ENCODE measurements at regions not wholly inside any gene's neighbourhood (a gene's known extent, or its start where the extent isn't known, plus 50 kb on each side); places are given as distances from the start of the nearest gene placed in this dataset.

DNA sequence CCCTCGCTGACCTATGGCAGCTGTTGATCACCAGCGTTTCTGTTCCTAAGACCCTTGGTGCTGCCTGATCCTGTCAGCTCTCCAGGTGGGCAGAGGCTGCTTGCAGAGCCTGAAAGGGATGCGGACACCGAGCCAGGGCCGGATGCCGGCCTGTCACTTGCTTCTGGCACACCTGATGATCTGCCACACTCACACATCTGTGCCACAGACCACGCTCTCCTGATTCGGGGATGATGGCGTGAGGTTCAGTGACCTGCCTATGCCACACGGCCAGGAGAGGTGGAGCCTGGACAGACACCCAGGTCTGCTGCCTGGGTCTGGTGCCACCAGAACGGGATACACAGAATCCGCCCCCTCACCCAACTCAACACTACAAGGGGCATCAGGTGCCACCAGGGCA lies 129.4 kb upstream of the GLI2 start:
- H3K4me1 ChIP-seq: peaks cover 3% of the 10 kb centered on the region
- Mint-ChIP-seq H3K27me3 (ENCODE audit: insufficient read depth, low read depth) (peaks cover 25% of the 10 kb centered on the region), H3K4me1 (peaks cover 26% of the 10 kb centered on the region), H3K4me3 (no peak overlapping the region), H3K36me3 (no peaks in the 10 kb centered on the region), H3K9me3 (peaks cover 5% of the 10 kb centered on the region), H3K27ac (no peak overlapping the region)
- no peak overlapping the region for H3K4me2 ChIP-seq
- H3K4me3 ChIP-seq: no peak overlapping the region
- H3K9me3 ChIP-seq (ENCODE audit: low read depth): no peaks in the 10 kb centered on the region
- H3K27me3 ChIP-seq: peaks cover under 1% of the 10 kb centered on the region
- no peaks in the 10 kb centered on the region for H3K79me2 ChIP-seq (ENCODE audit: low read depth)
- H2AFZ ChIP-seq (replicated peaks): no peak overlapping the region
- no peak for DNase-seq (ENCODE audit: low spot score)
- H3K36me3 ChIP-seq: no peaks in the 10 kb centered on the region
- TF ChIP-seq, protein P1, sequence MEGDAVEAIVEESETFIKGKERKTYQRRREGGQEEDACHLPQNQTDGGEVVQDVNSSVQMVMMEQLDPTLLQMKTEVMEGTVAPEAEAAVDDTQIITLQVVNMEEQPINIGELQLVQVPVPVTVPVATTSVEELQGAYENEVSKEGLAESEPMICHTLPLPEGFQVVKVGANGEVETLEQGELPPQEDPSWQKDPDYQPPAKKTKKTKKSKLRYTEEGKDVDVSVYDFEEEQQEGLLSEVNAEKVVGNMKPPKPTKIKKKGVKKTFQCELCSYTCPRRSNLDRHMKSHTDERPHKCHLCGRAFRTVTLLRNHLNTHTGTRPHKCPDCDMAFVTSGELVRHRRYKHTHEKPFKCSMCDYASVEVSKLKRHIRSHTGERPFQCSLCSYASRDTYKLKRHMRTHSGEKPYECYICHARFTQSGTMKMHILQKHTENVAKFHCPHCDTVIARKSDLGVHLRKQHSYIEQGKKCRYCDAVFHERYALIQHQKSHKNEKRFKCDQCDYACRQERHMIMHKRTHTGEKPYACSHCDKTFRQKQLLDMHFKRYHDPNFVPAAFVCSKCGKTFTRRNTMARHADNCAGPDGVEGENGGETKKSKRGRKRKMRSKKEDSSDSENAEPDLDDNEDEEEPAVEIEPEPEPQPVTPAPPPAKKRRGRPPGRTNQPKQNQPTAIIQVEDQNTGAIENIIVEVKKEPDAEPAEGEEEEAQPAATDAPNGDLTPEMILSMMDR (IDR thresholded peaks at IDR 0.05): no peak
- no peak for TF ChIP-seq EZH2phosphoT487 (IDR thresholded peaks at IDR 0.05)
- TF ChIP-seq EZH2 (IDR thresholded peaks at IDR 0.05): no peak
- no peak overlapping the region for H3K27ac ChIP-seq
- no peaks in the 10 kb centered on the region for H4K20me1 ChIP-seq (ENCODE audit: low read depth)
- H3F3A ChIP-seq (ENCODE audit: low read depth): no peaks in the 10 kb centered on the region
- no peak overlapping the region for H3K9ac ChIP-seq

DNA sequence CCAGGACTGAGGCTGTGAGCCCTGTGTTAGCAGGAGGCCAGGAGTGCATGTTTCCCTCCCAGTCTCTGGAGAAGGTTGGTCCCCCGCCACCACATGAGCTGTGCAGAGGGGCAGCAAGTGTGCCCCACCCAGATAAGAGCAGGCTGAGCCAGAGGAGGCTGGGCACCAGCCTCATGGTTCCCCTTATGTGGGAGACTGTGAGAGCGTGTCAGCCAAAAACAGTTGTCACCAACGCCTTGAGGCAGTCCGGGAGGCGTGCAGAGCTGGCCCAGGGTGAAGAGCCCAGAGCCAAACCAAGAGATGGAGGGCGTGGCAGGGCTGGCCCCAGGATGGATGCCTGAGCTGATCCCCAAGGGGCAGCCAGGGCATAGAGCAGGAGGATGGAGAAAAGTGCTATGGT lies 128.7 kb upstream of the GLI2 start:
- Mint-ChIP-seq H3K36me3 (no peaks in the 10 kb centered on the region), H3K4me3 (no peak overlapping the region), H3K27ac (no peak overlapping the region), H3K9me3 (peaks cover 5% of the 10 kb centered on the region), H3K27me3 (ENCODE audit: insufficient read depth, low read depth) (peaks cover 28% of the 10 kb centered on the region), H3K4me1 (peaks cover 27% of the 10 kb centered on the region)
- H3K4me3 ChIP-seq: no peak overlapping the region
- H2AFZ ChIP-seq (replicated peaks): no peak overlapping the region
- no peaks in the 10 kb centered on the region for H4K20me1 ChIP-seq (ENCODE audit: low read depth)
- TF ChIP-seq EZH2 (IDR thresholded peaks at IDR 0.05): no peak
- no peak for TF ChIP-seq EZH2phosphoT487 (IDR thresholded peaks at IDR 0.05)
- TF ChIP-seq, protein P1 (IDR thresholded peaks at IDR 0.05): no peak
- peaks cover 3% of the 10 kb centered on the region for H3K4me1 ChIP-seq
- no peaks in the 10 kb centered on the region for H3K9me3 ChIP-seq (ENCODE audit: low read depth)
- no peak overlapping the region for H3K4me2 ChIP-seq
- DNase-seq (ENCODE audit: low spot score): no peak
- no peaks in the 10 kb centered on the region for H3K36me3 ChIP-seq
- no peak overlapping the region for H3K9ac ChIP-seq
- H3F3A ChIP-seq (ENCODE audit: low read depth): no peaks in the 10 kb centered on the region
- H3K79me2 ChIP-seq (ENCODE audit: low read depth): no peaks in the 10 kb centered on the region
- no peak overlapping the region for H3K27ac ChIP-seq
- H3K27me3 ChIP-seq: peaks cover 5% of the 10 kb centered on the region

DNA sequence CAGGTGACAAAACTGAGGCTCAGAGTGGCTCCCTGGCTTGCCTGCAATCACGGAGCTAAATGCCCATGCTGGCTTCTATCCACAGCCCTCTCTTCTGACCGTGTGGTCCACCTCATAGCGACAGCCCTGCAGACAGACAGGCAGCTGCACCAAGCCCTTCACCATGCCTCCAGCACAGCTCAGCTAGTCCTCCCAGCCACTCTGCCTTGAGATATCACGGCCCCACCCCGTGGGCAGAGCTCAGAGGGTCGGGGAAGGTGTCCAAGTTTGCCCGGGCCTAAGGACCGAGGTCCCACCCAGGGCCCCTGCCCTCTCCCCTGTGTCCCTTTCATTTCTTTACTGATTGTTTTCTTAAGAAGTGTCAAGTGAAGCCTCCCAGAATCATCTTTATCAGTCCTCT lies 128.2 kb upstream of the GLI2 start:
- Histone ChIP-seq H3K4me3 (no peak overlapping the region), H3K4me1 (peaks cover 3% of the 10 kb centered on the region), H3K9ac (no peak overlapping the region), H3K27me3 (peaks cover 5% of the 10 kb centered on the region), H3F3A (ENCODE audit: low read depth) (no peaks in the 10 kb centered on the region), H4K20me1 (ENCODE audit: low read depth) (no peaks in the 10 kb centered on the region), H3K4me2 (no peak overlapping the region), H3K36me3 (no peaks in the 10 kb centered on the region), H3K79me2 (ENCODE audit: low read depth) (no peaks in the 10 kb centered on the region), H3K27ac (no peak overlapping the region), H3K9me3 (ENCODE audit: low read depth) (no peaks in the 10 kb centered on the region), H2AFZ (replicated peaks) (no peak overlapping the region)
- H3K27ac Mint-ChIP-seq: no peak overlapping the region
- H3K4me3 Mint-ChIP-seq: no peak overlapping the region
- no peak for TF ChIP-seq EZH2phosphoT487 (IDR thresholded peaks at IDR 0.05)
- TF ChIP-seq EZH2 (IDR thresholded peaks at IDR 0.05): no peak
- TF ChIP-seq, protein P1 (IDR thresholded peaks at IDR 0.05): no peak
- H3K4me1 Mint-ChIP-seq: peaks cover 33% of the 10 kb centered on the region
- no peaks in the 10 kb centered on the region for H3K36me3 Mint-ChIP-seq
- peaks cover 33% of the 10 kb centered on the region for H3K27me3 Mint-ChIP-seq (ENCODE audit: insufficient read depth, low read depth)
- peaks cover 5% of the 10 kb centered on the region for H3K9me3 Mint-ChIP-seq
- DNase-seq (ENCODE audit: low spot score): no peak
